ENCODE measurements at regions not wholly inside any gene's neighbourhood (a gene's known extent, or its start where the extent isn't known, plus 50 kb on each side); places are given as distances from the start of the nearest gene placed in this dataset.

DNA sequence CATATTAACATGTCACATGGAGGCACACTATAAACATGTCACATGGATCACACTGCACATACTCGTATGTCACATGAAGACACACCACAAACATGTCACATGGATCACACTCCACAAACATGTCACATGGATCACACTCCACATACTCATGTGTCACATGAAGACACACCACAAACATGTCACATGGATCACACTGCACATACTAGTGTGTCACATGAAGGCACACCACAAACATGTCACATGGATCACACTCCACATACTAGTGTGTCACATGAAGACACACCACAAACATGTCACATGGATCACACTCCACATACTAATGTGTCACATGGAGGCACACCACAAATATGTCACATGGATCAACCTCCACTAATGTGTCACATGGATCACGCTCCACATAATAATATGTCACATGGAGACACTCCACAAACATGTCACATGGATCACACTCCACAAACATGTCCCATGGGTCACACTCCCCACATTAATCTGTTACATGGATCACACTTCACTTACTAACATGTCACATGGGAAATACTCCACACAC is 195.6 kb upstream of the PFKP start:
- FAIRE-seq (peak; percentile 94), DNase-seq (ENCODE audit: insufficient read length, low spot score) (no peak)

GRCh38 chr10:2870654-2871053 is 196.7 kb upstream of the PFKP start:
- DNase-seq (ENCODE audit: insufficient read length, low spot score) (no peak), FAIRE-seq (no peak)

DNA sequence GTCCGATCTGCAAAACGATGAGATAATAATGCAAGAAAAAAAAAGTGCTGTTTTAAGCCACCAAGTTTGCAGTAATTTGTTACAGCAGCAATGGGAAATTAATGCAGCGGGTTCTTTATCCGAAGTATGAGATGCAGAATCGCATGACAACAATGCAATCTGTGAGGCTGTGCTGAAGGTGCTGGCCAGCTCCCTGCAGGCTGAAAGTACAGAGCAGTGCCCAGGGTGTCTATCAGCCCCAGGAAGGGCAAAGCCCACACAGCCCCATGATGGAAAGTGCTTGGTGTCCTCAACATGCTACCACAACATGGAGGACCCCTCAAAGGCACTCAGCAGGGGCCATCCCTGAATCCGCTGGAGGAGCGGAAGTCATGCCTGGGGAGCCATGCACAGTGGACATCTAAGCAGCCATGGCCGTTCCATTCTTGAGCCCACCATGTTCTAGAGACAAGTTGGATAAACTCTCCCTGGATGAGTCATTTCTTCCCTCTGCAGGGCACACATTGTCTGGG is 199.5 kb upstream of the PFKP start:
- FAIRE-seq (no peak), DNase-seq (ENCODE audit: insufficient read length, low spot score) (no peak)

DNA sequence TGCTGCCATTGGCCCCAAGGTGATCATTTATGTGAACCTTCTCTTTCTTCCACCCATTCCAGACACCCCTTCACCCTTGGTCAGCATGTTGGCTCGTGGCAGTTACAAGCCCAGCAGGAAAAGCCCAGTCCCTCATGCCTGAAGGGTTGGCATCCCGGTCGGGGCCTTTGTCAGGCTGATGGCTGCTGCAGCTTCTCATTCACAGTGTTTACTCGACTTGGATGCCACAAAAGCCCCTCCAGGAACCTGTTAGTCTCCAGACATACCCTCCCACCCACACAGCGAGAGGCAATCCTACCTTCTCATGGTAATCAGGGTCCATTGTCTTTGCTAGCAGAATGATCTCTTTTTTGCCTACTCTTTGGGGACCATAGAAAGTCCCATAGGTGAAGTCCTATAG is 200.8 kb upstream of the PFKP start:
- no peak for DNase-seq (ENCODE audit: insufficient read length, low spot score)
- no peak for FAIRE-seq

- DNase-seq (ENCODE audit: insufficient read length, low spot score) (no peak), FAIRE-seq (no peak)
These were observed 205.6 kb upstream of the PFKP start for GRCh38 chr10:2861632-2862210.

DNA sequence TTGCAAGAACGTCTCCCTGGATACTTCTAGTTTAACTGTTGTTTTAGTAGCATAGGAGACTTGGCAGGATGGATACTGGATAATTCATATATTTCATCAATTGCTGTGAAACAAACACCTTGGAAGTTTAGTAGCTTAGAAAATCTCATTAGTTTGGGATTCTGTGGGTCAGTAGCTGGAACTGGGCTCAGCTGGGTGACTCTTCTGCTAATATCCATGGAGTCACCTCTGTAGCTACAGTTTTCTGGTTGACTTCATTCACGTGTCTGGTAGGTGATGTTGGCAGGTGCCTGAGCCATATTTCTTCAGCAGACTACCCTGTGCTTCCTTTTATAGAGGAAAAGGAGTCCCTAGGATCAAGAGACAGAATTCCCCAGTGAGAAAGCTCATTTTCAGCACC is 208.9 kb upstream of the PFKP start:
- DNase-seq (ENCODE audit: insufficient read length, low spot score): no peak
- FAIRE-seq: no peak

DNA sequence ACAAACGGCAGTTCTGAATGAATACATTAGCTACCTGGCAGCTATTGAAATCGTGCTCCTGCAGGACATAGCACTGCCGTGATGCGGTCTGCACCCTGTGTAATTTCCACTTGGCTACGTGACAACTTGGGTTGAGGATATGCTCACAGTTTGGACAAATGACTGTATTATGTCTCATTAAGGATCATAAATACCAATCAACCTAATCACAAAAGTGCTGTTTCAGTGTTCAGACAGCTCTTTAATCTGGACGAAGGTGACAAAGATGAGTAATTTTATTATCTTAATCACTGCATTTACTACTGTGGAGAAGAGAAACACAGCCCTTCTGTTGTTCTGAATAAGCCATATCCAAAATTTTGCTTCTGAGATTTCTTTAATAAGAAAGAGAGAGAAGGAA is 210.8 kb upstream of the PFKP start:
- DNase-seq (ENCODE audit: insufficient read length, low spot score) (no peak), FAIRE-seq (no peak)

GRCh38 chr10:2852574-2853323 is 214.6 kb upstream of the PFKP start:
- DNase-seq (ENCODE audit: insufficient read length, low spot score): no peak
- FAIRE-seq: no peak

- FAIRE-seq (no peak), DNase-seq (ENCODE audit: insufficient read length, low spot score) (no peak)
These were observed 215.8 kb upstream of the PFKP start for GRCh38 chr10:2851566-2851965.

- no peak for FAIRE-seq
- no peak for DNase-seq (ENCODE audit: insufficient read length, low spot score)
These were observed 217.1 kb upstream of the PFKP start for GRCh38 chr10:2850202-2850601.

- FAIRE-seq: no peak
These were observed 222.4 kb upstream of the PFKP start for GRCh38 chr10:2844925-2845324.

DNA sequence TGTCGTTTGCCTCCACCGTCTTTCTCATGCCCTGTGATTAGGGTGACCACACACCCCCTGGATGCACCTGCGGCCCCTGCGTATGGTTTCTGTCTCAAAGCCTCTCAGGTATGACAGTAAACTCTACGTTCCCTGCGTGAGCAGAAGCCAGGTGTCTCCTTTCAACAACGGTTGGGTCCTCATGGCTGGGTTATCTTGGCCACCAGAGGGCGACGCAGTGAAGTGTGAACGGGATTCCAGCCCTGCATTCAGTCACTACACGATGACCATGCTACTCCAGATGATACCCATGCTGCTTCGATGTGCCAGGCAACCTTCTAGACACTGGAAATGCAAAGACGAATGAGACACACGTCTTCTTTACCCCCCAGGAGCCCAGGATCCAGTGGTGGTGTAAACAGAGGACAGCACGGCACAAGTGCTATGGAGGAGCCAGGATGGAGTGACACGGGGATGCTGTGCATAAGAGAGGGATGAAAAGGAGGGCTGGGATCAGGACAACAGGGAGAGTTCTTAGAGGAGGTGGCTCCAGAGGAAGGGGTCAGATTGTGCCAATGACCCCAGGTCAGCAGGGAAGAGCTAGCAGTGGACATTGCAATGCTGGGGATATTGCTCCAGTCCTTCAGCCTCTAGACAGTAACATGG is 228.1 kb upstream of the PFKP start:
- FAIRE-seq (no peak), DNase-seq (ENCODE audit: insufficient read length, low spot score) (peak; percentile 9)

More at GRCh38 chr10:2844925-2845324, 222.4 kb upstream of the PFKP start:
- no peak for DNase-seq (ENCODE audit: insufficient read length, low spot score)

- DNase-seq (ENCODE audit: insufficient read length, low spot score): no peak
These were observed 229.7 kb upstream of the PFKP start for GRCh38 chr10:2837674-2838073.

DNA sequence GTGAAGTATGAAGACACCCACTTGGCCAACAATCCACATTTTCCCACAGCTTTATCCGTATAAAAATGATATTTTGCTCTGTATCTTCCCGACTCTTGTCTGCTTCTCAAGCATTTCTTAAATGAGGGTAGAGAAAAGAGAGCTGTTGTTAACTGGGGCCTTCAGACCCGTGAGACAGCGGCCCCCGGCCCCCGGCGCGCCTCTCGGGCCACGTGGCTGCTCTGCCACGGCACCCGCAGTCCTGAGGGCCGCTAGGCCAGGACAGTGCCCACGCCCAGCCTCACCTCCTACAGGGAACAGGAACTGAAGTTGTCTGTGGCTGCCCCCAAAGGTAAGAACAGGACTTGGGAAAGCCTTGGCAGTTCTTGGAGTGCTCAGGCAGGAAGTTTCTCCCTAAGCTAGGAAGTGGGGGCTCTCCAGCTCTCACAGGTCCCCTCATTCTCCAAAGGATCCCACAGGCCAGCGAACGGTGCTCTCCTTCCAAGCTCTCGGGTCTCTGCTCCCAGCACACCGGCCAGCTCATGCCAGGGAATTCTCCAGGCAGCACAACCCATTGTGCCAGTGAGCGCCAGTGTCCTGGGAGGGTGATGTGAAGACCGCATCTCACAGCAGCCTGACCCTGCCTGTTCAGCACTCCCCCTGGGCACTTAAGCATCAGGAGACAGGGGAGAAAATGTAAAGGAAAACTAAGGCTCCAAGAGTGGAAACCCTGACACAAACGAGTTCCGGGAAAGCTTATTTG is 230.3 kb upstream of the PFKP start:
- no peak for FAIRE-seq
- DNase-seq (ENCODE audit: insufficient read length, low spot score): no peak

More at GRCh38 chr10:2837674-2838073, 229.7 kb upstream of the PFKP start:
- FAIRE-seq: no peak

- DNase-seq (ENCODE audit: insufficient read length, low spot score) (no peak), FAIRE-seq (no peak)
These were observed 233.1 kb upstream of the PFKP start for GRCh38 chr10:2834214-2834613.

- DNase-seq (ENCODE audit: insufficient read length, low spot score) (no peak), FAIRE-seq (no peak)
These were observed 235.8 kb upstream of the PFKP start for GRCh38 chr10:2831509-2831908.

DNA sequence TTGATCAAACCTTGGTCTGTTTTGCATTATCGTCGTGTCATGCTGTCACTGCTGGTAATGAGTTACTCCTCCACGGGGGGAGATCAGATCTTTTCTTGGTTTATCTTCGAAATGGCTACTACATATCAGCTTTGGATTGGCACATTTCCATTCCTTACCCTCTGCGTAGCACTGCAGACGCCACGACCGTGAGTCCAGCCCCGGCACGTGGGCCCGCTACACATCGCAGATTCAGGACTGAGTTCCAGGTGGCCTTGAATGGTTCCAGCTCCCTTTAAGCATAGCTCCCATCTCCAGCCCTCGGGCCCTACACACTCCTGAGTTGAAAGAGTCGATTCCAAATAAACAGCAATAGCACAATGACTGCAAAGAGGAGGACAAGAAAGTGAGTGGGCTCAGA is 238.6 kb upstream of the PFKP start:
- DNase-seq (ENCODE audit: insufficient read length, low spot score) (no peak), FAIRE-seq (no peak)

- DNase-seq (ENCODE audit: insufficient read length, low spot score): no peak
- FAIRE-seq: no peak
These were observed 240.7 kb upstream of the PFKP start for GRCh38 chr10:2826675-2827074.

DNA sequence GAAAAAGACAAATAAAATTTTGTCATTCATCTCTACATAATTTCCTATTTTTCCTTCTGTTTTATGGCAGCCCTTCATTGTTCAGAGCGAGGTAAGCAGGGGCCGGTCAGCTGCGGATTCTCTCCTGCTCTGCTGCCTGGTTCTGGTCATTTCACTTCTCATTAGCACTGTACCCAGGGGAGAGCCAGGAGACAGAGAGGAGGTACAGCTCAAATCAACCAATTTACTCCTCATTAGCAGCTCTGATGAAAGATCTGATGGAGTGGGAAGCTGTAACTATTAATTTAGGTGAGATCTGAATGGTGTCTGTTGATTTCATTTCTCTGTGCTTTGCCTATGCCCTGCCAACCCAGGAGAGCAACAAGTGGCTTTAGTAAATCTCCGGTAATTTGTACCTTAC is 241.5 kb upstream of the PFKP start:
- FAIRE-seq: no peak
- no peak for DNase-seq (ENCODE audit: insufficient read length, low spot score)

DNA sequence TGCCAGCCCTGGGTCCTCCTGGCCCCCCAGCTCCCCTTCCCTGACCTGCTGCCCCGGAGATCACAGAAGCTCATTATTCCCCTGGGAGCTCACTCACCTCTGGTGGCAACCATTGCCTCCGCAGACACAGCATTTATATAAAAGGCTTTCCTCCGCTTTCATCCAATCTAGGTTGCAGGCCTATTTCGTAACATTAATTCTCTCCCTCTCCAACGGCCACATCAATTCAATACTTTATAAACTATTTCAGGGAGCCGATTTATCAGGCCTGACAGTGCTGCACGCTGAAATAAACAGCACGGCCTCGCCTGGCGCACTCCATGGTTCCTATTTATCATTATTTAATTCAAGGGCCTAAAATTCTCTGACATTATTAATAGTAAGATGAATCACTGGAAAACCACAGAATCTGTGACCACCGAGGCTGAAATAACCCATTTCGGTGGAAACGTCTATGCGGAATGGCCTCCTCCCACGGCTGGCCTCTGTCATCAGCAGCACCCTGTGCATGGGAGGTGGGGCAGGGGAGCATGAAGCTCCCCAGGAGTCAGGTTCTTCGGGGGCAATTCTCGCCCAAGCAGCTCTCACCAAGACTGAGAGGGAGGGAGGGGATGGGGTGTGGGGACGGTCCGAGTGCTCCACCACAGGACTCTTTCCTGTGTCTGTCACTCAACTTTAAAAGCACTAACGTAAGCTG is 249.3 kb upstream of the PFKP start:
- FAIRE-seq (no peak), DNase-seq (ENCODE audit: insufficient read length, low spot score) (no peak)
